GM19035 (cell line): ENCODE measurements at regions not wholly inside any gene's neighbourhood (a gene's known extent, or its start where the extent isn't known, plus 50 kb on each side); places are given as distances from the start of the nearest gene placed in this dataset.
"Not testable (repeated sequence)": the region's sequence is repeated elsewhere in the genome, so short reads cannot be mapped to it uniquely, and the experiment has no call there.

Source experiments
- ATAC-seq: cut with Tn5 transposase; IDR thresholded peaks from one replicate; pipeline ENCODE4 v1.9.1; 2021; ENCODE audit not compliant: unreplicated experiment

DNA sequence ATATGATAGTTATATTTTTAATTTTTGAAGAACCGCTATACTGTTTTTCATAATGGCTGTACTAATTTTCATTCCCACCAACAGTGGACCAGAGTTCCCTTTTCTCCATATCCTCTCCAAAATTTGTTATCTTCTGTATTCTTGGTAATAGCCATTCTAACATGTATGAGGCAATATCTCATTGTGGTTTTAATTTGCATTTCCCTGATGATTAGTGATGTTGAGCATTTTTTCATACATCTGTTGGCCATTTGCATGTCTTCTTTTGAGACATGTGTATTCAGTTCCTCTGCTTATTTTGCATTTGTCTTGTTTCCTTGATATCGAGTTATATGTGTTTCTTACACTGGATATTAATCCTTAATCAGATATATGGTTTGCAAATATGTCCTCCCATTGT lies 770.8 kb upstream of the MBL2 start:
- ATAC-seq = no peak

DNA sequence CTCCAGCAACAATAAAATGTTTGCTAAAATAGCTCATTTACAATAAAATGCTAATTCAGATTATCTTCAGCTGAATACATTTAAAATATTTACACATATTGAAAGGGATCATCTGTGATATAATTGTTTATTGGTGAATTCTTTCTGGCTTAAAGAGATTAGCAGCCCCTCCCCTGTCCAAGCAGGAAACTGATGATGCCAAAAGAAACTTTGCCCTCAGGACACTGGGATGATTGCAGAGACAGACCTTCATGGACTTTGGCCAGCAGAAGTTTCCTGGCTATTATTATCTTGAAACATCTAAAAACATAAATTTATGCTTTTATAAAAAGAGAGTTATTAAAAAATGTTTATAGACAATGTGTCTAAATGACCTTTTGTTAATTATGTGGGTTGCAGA lies 764.9 kb upstream of the MBL2 start:
- ATAC-seq = no peak

DNA sequence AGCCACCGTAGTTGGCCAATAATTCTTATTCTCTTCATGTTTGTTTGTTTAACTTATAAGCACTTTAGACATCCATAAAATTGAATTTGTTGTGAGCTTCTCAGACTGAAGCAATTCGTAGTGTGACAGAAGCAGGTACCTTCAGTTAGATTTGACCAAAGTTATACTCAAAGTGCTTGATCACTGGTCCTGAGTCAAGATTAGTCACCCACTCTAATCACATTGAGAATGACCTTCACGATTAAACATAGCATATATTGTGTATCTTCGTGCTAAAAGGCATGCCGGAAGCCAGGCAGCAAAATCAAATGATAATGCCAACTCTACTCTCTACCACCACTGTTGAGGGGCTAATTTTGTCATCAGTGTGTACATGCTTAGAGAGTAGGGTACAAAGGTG lies 763.7 kb upstream of the MBL2 start:
- ATAC-seq = no peak

DNA sequence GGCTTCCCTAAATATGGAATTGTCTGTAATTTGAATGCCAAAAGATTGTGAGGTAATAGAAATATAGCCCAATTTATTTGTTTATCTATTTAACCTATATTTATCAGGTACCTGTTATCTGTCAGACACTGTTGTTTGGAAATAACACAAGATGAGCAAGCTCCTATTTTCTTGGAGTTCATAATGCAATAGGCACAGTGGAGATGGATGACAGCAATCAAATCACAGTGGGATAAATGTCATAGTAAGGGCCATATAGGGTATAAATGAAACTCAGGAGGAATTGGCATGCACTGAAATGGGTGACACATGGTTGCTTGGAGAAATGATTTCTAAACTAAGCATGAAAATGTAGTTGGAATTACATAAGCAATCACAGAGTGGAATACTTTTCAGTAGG lies 761.8 kb upstream of the MBL2 start:
- no peak for ATAC-seq

DNA sequence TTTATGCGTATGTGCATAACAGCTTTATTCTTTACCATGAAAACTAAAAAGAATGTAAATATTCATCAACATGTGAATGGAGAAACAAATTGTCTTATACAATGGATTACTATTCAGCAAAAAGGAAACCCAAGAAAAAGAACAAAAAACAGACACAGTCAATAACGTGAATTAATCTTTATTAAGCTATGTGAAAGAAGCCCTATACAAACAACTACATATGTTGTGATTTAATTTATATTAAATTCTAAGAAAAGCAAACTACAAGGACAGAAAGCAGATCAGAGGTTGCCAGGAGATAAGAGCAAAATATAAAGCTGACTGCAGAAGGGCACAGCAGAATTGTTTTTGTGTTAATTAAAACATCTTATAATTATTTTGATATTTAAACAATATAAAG lies 756.4 kb upstream of the MBL2 start:
- no peak for ATAC-seq

DNA sequence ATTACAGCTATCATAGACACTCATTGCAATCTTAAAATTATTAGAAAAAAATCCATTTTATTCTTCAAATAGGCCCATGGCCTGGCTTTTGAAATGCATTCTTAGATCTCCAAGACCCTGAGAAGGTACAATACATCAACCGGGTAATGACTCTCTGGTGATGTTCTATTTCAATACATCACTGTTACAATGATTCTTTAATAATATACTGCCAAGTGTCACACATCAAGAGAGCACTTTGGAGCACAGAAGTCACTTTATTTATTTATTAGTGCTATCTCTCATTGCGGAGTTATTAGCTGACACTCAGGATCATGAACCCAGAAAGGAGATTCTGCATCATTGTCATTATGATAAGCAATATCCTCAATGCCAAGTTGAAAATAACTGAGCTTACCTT lies 748.5 kb upstream of the MBL2 start:
- ATAC-seq = no peak

DNA sequence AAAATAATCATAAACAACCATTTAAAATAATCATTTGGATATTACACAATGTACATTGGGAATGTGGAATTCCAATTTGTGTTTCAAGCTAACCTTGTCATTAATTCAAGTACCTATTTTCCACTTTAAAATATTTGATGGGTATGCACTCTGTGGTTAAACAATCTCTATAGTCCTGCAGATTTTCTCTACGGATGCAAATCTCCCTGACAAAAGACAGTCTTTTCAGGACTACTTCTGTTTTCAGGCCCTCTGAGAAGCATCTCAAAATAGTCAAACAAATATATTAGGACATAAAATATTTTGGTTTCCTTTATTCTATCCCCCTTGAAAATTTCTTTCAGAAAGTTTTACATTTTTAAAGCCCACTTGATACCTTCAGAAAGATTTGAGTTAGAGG lies 735.6 kb upstream of the MBL2 start:
- ATAC-seq = no peak

DNA sequence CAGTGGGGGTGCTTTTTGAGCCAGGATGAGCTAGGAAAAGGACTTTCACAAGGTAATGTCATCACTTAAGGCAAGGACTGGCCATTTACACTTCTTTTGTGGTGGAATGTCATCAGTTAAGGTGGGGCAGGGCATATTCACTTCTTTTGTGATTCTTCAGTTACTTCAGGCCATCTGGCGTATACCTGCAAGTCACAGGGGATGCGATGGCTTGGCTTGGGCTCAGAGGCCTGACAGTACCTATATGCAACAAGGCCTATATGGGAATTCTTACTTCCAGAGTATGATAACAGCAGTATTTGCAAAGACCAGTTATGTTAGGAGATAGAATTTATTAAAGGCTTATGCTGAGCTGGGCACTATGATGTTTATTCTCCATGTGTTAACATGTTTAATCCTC lies 731.9 kb upstream of the MBL2 start:
- ATAC-seq = not testable (repeated sequence)

DNA sequence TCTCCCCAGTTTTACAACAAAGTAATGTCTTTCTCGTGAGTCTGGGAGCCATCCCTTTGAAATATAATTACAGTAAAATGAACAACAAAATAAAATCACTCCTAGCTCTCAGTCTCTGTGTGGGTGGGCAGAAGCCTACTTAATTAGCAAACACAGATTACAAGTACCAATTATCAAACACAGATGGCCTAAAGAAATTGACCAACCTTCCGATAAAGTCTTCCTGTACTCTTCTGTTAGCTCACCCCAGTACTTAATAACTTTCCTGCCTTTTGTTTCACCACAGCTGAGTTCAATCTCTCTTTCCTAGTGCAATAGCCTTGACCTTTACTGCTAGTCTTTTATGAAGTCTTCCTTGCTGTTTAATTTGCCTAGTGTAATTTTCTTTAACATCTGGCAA lies 719.2 kb upstream of the MBL2 start:
- no peak for ATAC-seq

DNA sequence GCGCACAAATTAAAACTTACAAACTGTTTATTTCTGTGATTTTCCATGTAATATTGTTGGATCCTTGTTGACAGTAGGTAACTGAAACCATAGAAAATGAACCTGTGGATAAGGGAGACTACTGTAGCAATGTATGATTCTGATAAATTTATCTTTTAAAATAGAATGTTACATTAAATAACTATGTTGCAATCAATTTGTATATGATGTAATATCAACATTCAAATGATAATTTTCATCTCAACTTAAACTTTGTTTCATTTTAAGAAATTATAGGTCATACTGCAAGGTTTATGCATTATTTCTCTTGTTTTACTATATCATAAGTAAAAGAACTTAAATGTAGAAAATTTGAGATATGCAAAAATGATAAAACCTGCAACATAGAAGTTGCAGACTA lies 718.0 kb upstream of the MBL2 start:
- no peak for ATAC-seq

DNA sequence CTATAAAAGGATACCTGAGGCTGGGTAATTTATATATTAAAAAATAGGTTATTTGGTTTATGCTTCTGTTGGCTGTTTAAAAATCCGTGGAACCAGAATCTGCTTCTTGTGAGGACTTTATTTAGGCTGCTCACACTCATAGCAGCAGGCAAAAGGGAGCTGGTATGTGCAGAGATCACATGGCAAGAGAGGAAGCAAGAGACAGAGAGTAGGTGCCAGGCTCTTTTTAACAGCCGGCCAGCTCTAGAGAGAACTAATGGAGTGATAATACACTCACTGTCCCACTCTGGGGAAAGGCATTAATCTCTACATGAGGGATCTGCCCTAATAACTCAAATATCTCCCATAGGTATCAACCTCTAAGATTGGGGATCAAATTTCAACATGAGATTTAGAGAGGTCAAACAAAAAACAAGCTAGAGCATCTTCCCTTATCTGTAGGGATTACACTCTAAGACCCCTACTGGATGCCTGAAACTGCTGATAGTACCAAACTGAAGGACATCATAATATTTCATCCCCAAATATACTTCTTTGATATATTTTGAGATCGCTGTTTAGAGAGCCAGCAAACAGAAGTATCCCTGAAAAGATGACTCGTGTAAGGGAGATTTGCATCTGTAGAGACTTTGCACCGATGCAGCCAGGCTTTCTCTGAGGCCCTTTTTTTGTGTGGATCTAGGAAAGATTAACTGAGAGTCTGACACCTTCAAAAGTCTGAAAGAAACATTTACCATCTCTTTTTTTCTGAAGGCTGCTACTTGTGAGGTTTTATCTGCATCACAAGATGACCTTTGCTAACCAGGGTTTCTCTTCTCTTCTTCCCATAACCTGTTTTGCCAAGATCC lies 717.0 kb upstream of the MBL2 start:
- no peak for ATAC-seq

DNA sequence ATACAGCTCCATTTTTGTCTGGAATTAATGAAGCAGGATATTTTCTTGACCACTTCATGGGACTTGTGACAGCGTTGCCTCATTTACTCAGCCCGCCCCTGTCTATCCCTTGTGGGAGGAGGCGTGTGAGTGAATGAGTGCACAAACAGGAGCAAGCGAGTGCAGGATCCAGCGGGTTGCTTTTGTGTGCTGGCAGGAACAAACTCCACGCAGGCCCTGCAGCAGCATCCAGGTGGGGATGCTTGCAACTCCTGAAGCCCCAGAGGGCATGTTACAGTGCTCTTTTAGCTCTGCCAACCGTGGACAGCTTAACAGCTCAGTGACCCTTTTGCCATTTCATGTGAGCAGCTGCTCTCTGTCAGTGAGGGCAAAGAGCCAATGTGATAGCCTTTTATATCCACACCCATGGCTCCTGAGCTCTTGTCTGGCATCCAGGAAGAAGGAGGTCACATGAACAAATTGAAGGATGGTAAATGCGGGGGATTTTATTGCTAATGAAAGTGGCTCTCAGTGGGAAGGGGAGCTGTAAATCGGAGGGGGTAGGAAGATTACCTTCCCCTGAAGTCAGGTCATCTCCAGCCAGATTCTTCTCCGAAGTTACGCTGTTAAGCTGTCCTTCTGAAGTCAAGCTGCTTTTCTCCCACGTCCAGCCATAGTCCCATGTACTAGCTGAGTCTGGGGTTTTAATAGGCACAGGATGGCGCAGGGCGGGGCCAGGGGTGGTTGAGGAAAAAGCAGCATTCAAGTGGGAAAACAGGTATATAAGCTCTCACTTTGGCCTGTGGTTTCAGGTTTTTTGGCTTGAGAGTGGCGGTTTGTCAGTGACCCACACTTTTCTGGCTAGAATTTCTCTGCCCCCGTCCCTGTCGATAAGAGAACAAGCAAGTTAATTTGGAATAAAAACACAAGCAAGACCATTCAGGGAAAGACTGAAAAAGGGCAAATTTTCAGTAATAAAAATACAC lies 714.7 kb upstream of the MBL2 start:
- no peak for ATAC-seq

DNA sequence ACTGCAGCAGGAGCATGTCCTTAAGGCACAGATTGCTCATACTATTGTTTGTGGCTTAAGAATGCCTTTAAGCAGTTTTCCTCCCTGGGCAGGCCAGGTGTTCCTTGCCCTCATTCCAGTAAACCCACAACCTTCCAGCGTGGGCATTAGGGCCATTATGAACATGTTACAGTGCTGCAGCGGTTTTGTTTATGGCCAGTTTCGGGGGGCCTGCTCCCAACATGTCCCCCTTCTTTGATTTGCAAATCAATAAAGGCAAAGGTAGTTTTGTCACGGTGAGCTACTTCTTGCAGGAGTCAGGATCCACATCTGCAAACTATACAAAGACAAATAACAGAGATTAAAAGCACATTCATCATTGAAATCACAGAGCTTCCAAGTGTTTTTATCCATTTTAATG lies 712.8 kb upstream of the MBL2 start:
- ATAC-seq = not testable (repeated sequence)

DNA sequence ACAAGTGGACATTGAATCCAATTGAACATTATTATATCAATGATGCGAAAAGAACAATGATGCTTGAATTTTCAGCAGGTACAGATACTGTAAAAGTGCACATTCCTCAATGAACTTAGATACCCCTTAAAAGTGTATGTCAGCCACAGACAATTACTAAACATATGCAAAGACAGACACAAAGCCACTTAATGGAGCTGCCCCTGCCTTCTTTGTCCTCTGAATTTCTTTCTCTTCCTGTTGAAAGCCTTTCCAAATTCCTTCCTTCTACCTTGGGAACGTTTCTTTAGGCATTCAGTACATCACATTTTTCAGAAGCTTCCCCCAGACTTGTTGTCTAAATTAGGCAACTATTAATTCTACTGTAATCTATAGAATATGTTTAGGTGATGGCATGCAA lies 706.8 kb upstream of the MBL2 start:
- ATAC-seq = no peak

DNA sequence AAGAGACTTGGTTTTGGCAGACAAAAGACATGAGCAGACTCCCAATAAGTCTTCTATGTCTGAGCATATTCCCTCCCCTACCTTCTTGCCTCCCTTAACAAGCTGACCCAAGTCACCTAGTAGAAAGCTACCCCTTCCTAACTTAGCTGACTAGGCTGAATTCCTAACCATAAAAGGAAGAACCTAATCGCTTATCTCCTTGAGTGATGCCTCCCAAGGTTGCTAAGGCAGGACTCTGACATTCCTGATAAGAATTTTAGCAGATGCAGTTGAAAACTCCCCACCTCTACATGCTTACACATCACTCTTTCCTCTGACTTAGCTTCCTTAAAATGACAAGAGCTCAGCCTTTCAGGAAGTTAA lies 704.7 kb upstream of the MBL2 start:
- no peak for ATAC-seq

DNA sequence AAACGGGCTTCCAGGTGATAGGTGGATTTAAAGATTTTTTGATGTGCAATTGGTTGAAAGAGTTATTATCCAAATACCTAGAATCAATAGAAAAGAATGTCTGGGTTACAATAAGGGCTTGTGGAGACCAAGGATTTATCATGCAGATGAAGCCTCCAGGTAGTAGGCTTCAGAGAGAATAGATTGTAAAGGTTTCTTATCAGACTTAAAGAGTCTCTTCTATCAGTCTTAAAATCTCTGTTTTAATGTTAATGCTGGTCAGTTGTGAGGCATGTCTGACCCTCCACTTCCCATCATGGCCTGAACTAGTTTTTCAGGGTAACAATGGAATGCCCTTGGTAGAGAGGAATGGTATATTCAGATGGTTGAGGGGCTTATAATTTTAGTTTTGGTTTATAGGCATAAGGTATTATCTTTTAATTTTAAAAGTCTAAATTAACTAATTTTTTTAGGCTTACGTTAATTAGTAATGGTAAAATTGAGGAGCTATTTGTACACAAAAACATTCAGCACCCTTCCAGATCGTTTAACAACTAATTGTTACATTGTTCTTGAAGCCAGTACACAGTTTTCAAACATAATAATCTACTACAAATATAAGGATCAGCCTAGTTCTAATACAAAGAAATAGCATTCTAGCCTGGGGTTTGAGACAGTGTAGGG lies 704.2 kb upstream of the MBL2 start:
- ATAC-seq = no peak

DNA sequence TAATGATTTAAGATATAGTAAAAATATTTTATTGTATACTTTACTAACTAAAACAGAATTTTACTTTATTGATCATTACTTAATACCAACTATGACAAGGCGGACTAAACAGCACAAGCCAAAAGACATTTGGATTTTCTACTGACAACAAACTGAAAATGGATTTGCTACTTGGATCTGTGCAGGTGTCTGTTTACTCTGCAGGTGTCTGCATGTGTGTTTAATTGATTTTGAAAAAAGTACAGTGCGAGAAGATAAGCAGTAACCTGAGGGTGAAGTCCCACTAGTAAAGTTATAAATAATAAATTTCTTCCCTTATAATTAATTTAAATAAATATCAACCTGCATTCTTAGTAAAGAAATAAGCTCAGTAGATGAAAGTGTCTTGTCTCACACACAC lies 696.8 kb upstream of the MBL2 start:
- no peak for ATAC-seq

DNA sequence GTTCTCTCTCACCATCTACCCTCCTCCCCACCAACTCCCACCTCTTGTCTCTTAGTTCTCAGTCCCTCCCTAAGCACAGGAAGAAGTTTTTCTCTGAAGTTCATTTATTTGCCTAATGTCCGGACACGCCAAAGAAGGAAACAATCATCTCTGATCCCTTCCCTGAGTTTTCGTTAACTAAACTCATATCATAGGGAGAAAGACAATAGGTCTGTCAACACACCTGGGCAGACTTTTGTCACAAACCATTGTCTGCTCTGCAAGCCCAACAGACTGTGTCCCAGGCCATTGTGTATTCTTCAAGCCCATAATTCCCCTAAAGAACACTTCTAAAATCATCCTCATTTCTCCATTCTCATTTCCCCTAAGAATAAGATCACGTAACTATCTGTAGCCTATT lies 691.0 kb upstream of the MBL2 start:
- ATAC-seq = no peak

DNA sequence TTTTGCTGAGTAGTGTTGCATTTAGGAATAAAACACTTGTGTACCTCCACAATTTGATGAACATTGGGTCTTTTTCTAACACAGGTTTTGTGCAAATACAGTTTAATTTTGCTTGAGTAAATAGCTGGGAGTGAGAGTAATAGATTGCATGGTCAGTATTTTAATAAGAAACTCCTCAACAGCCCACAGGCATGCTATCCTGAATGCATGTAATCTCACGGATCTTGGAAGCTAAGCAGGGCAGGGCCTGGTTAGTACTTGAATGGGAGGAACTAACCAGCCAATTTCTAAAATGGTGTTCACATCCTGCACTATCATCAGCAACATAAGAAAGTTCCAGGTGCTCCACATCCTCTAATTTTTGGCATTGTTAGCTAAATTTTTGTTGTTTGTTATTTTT lies 685.4 kb upstream of the MBL2 start:
- ATAC-seq = no peak

DNA sequence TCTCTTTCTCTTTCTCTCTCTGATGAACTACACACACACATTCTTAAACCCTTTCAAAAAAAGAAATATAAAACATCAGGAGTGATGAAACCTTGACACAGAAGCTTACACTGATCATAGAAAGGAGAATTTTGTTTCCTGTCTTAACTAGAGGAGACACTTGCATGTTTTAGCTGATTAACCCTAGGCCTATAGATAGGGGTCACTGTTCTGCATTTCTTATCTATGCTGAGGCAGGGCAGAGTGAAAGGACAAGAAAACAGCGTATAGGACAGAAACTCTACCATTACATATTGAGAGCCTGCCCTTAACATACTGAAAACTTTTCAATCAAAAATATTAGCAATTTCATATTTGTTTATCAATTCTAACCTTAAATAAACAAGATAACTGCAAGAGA lies 680.6 kb upstream of the MBL2 start:
- no peak for ATAC-seq

DNA sequence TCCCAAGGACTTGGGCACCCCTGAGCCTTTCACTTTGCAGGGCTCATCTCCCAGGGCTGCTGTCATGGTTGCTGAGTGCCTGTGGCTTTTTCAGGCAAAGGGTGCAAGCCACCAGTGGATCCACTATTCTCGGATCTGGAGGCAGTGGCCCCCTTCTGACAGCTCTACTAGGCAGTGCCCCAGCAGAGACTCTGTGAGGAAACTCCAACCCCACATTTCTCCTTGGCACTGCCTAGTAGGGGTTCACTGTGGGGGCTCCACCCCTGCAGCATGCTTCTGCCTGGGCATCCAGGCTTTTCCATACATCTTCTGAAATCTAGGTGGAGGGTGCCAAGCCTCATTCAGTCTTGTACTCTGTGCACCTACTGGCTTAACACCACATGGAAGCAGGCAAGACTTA lies 675.0 kb upstream of the MBL2 start:
- no peak for ATAC-seq

DNA sequence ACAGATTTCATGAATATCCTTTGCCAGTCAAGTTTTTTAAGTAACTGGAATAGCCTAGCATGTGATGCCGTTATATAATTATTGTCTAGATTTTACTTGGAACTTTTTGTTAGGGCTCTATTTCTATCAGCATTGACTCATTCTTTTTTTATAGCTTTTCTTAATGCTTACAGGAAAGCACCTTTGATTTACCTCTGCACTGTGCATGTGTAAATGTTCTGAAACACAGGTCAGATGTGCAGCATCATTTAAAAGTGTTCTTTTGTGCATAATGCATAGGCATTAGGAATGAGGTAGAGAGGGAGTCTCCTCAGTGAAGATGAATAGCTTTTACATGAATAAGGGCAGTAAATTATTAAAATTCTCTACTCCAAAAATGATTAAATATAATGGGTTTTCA lies 669.3 kb upstream of the MBL2 start:
- no peak for ATAC-seq
